AG09309 (cell line): ENCODE measurements at regions not wholly inside any gene's neighbourhood (a gene's known extent, or its start where the extent isn't known, plus 50 kb on each side); places are given as distances from the start of the nearest gene placed in this dataset.

Experiments used
- DNase-seq: peaks from one replicate; pipeline ENCODE4 v3.0.0-alpha.2; 2010; ENCODE audit warnings: low read depth
- H3K4me3 ChIP-seq: 2 replicates; pipeline ENCODE4 v1.5.1; 2011; ENCODE audit warnings: mild to moderate bottlenecking, low read depth, low read length, moderate library complexity; ENCODE audit not compliant: control insufficient read depth
- TF ChIP-seq, protein P1 (sequence below): IDR thresholded peaks from 2 replicates; pipeline ENCODE4 v1.5.1; 2011; ENCODE audit warnings: mild to moderate bottlenecking, low read depth, low read length, inconsistent platforms; ENCODE audit not compliant: insufficient read depth, control insufficient read depth; ENCODE audit errors: missing control alignments

DNA sequence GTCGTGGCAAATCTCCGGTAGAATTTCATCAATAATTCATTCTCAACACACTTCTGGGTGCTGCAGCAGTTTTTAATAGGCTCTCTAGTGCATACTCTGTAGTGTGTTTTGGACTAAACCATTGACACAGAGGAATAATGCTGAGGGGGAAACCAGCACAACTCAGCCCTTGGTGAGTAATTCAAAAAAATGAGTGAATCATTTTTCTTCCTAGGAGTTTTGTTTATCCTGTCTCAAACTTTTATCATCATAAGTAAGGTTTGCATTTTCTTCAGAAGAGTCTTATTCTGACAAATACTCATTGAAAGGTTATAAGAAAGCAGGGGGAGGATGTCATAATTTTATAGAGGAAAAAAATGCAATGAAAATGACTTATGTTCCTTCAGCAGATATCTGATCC, 2542.7 kb downstream of the PCDH7 start:
- peak; percentile 49 for DNase-seq
- H3K4me3 ChIP-seq: no peak overlapping the region
- TF ChIP-seq, protein P1, sequence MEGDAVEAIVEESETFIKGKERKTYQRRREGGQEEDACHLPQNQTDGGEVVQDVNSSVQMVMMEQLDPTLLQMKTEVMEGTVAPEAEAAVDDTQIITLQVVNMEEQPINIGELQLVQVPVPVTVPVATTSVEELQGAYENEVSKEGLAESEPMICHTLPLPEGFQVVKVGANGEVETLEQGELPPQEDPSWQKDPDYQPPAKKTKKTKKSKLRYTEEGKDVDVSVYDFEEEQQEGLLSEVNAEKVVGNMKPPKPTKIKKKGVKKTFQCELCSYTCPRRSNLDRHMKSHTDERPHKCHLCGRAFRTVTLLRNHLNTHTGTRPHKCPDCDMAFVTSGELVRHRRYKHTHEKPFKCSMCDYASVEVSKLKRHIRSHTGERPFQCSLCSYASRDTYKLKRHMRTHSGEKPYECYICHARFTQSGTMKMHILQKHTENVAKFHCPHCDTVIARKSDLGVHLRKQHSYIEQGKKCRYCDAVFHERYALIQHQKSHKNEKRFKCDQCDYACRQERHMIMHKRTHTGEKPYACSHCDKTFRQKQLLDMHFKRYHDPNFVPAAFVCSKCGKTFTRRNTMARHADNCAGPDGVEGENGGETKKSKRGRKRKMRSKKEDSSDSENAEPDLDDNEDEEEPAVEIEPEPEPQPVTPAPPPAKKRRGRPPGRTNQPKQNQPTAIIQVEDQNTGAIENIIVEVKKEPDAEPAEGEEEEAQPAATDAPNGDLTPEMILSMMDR: no peak

GRCh38 chr4:33268776-33269175, 2548.6 kb downstream of the PCDH7 start:
- no peak for DNase-seq

DNA sequence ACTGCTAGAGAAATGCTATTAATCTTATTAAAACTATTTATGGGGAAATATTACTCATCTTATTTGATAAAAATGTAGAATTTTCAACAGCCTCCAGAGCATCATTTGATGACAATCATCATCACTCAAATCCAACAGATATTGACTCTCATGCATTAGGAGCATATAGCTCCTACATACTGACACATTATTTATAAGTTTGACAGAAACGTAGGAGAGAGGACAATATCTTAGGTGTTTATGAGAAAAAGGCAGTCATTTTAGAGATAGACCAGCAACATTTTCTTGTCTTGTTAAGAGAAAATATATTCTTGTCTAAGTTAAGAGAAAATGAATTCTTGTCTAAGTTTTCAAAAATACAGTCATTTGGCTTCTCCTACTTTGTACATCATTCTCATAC, 2550.2 kb downstream of the PCDH7 start:
- TF ChIP-seq, protein P1: no peak
- H3K4me3 ChIP-seq: no peak overlapping the region
- no peak for DNase-seq

More at GRCh38 chr4:33268776-33269175, 2548.6 kb downstream of the PCDH7 start:
- TF ChIP-seq, protein P1: no peak
- no peak overlapping the region for H3K4me3 ChIP-seq

- no peak for DNase-seq
- H3K4me3 ChIP-seq: no peak overlapping the region
- TF ChIP-seq, protein P1: no peak
Observed at GRCh38 chr4:33272722-33273121, 2552.6 kb downstream of the PCDH7 start.

DNA sequence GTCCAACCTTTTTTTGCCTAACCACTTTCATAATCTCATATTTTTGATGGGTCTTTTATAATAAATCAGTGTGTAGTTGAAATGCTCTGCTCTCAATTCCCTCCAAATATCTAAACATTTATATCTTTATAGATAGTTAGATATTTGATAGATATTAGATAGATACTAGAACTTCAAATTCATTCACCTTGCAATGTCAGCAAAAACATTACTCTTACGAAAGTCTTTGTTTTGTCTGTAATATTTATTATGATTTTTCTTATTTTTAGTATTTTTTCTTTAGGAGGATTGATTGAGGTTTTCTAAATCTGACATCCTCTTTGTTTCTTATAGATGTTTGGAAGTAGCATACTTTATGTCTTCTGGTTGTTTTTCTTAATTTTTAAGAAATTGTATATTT, 2563.6 kb downstream of the PCDH7 start:
- H3K4me3 ChIP-seq: no peak overlapping the region
- TF ChIP-seq, protein P1: no peak
- no peak for DNase-seq

DNA sequence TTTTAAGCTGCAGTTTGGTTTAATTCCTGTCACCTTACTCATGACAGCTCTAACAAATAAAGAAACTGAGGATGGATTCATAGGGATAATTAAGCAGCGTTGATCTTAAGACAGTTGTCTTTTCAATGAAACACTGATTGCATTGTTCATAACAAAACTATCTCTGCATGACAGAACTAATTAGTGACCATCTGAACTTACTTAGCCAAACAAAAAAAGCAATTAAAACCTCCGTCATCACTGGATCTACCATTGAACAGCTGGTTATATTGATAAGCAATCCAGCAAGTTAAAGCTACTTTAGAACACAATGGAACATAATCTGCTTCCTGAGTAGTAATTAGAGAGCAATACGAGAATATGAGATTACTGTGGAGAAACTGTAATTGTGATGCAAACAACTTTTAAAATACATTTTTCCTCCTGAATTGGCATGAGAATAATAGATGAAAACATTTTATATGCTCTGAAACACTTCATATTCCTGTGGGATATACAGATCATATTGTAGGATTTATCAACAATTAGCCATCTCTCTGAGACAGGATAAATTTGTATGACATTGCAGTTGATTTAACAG, 2576.8 kb downstream of the PCDH7 start:
- TF ChIP-seq, protein P1: no peak
- DNase-seq: no peak
- no peak overlapping the region for H3K4me3 ChIP-seq

GRCh38 chr4:33302321-33302720, 2582.2 kb downstream of the PCDH7 start:
- no peak overlapping the region for H3K4me3 ChIP-seq
- DNase-seq: no peak
- TF ChIP-seq, protein P1: no peak
